IMR-90 (cell line): ENCODE measurements at regions not wholly inside any gene's neighbourhood (a gene's known extent, or its start where the extent isn't known, plus 50 kb on each side); places are given as distances from the start of the nearest gene placed in this dataset.
"Not testable (repeated sequence)": the region's sequence is repeated elsewhere in the genome, so short reads cannot be mapped to it uniquely, and the experiment has no call there.

Experiments
- BHLHE40 ChIP-seq: fragments of 150-350 bp; IDR thresholded peaks from 2 replicates; pipeline ENCODE4 v1.6.1; 2016; ENCODE audit warnings: mild to moderate bottlenecking, low read depth, low read length
- FOS ChIP-seq: fragments of 150-350 bp; IDR thresholded peaks from 2 replicates; pipeline ENCODE4 v1.6.1; 2016; ENCODE audit warnings: low read depth, low read length
- MAFK ChIP-seq: IDR thresholded peaks from 2 replicates; pipeline ENCODE4 v1.6.1; 2012; ENCODE audit warnings: low read depth, low read length, improper control_type of control experiment
- POLR2A ChIP-seq: IDR thresholded peaks from 2 replicates; pipeline ENCODE4 v1.6.1; 2012; ENCODE audit warnings: mild to moderate bottlenecking, low read depth, low read length
- RFX5 ChIP-seq: IDR thresholded peaks from 2 replicates; pipeline ENCODE4 v1.8.0; 2012; ENCODE audit warnings: low read depth, mild to moderate bottlenecking, low read length, moderate library complexity
- SMC3 ChIP-seq: fragments of 150-350 bp; IDR thresholded peaks from 2 replicates; pipeline ENCODE4 v1.6.1; 2016; ENCODE audit warnings: low read depth, mild to moderate bottlenecking, antibody characterized with exemption, low read length, moderate library complexity
- TF ChIP-seq, protein P1 (sequence below): conservative IDR thresholded peaks from 2 replicates; pipeline ENCODE4 v1.5.1; 2012; ENCODE audit warnings: mild to moderate bottlenecking, low read depth, low read length, improper control_type of control experiment
- TF ChIP-seq, protein P2 (sequence below): fragments of 150-350 bp; IDR thresholded peaks from 2 replicates; pipeline ENCODE4 v1.6.1; 2016; ENCODE audit warnings: low read depth, mild to moderate bottlenecking, low read length, moderate library complexity, borderline replicate concordance

DNA sequence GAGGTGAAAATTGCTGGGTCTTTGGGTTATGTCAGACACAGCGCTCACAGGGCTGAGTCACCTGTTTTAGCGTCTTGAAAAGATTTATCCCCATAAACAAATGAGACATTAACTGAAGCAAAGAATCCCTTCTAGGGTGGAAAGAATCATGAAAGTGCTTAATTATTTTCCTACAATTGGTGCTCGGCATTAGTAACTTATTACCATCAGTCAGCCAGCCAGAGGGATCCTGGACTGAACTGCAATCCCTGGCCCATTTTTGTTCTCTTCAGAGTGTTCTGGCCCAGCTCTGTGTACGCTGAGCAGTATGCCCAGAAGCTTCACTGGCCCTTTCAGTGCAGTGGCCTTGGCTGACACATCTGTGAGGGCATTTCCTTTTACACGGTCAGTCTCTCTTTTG lies 67.3 kb upstream of the ZNF678 start:
- TF ChIP-seq POLR2A, RFX5, FOS, MAFK, BHLHE40, SMC3: not testable (repeated sequence)
- TF ChIP-seq, protein P1, sequence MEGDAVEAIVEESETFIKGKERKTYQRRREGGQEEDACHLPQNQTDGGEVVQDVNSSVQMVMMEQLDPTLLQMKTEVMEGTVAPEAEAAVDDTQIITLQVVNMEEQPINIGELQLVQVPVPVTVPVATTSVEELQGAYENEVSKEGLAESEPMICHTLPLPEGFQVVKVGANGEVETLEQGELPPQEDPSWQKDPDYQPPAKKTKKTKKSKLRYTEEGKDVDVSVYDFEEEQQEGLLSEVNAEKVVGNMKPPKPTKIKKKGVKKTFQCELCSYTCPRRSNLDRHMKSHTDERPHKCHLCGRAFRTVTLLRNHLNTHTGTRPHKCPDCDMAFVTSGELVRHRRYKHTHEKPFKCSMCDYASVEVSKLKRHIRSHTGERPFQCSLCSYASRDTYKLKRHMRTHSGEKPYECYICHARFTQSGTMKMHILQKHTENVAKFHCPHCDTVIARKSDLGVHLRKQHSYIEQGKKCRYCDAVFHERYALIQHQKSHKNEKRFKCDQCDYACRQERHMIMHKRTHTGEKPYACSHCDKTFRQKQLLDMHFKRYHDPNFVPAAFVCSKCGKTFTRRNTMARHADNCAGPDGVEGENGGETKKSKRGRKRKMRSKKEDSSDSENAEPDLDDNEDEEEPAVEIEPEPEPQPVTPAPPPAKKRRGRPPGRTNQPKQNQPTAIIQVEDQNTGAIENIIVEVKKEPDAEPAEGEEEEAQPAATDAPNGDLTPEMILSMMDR: not testable (repeated sequence)
- TF ChIP-seq, protein P2, sequence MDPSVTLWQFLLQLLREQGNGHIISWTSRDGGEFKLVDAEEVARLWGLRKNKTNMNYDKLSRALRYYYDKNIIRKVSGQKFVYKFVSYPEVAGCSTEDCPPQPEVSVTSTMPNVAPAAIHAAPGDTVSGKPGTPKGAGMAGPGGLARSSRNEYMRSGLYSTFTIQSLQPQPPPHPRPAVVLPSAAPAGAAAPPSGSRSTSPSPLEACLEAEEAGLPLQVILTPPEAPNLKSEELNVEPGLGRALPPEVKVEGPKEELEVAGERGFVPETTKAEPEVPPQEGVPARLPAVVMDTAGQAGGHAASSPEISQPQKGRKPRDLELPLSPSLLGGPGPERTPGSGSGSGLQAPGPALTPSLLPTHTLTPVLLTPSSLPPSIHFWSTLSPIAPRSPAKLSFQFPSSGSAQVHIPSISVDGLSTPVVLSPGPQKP: not testable (repeated sequence)
